ENCODE measurements at regions not wholly inside any gene's neighbourhood (a gene's known extent, or its start where the extent isn't known, plus 50 kb on each side); places are given as distances from the start of the nearest gene placed in this dataset.

DNA sequence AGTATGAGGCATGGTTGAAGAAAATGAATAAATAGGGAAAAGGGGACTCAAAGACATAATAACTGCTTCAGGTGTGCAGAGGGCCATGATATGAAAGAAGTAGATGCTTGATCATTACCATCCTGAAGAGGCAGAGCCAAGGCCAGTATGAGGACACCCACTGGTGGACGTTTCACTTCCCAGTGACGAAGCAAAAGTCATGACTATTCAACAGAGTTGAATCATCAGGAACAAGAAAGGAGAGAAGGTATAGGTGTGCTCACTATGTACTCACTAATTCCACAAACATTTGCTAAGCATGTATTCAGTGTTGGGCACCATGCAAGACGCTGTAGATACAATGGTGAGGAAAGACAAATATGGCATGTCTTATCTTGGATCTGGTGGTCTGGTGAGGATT, 319.2 kb upstream of the RUNX1 start:
- no peak overlapping the region for H3K4me3 ChIP-seq (ENCODE audit: low read depth, poor library complexity, severe bottlenecking)
- WGBS, 2 donors, result 88 to 90% methylated on average over 3 of the region's 3 CpGs
- no peak for DNase-seq (ENCODE audit: low spot score in 2 of 2)
- intact Hi-C loops (cut with DNase I; ENCODE audit: low total_unique reads), result no loop called here
- no peak for TF ChIP-seq POLR2A (IDR thresholded peaks at IDR 0.05)
- TF ChIP-seq, protein P1, sequence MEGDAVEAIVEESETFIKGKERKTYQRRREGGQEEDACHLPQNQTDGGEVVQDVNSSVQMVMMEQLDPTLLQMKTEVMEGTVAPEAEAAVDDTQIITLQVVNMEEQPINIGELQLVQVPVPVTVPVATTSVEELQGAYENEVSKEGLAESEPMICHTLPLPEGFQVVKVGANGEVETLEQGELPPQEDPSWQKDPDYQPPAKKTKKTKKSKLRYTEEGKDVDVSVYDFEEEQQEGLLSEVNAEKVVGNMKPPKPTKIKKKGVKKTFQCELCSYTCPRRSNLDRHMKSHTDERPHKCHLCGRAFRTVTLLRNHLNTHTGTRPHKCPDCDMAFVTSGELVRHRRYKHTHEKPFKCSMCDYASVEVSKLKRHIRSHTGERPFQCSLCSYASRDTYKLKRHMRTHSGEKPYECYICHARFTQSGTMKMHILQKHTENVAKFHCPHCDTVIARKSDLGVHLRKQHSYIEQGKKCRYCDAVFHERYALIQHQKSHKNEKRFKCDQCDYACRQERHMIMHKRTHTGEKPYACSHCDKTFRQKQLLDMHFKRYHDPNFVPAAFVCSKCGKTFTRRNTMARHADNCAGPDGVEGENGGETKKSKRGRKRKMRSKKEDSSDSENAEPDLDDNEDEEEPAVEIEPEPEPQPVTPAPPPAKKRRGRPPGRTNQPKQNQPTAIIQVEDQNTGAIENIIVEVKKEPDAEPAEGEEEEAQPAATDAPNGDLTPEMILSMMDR (IDR thresholded peaks at IDR 0.05), result no peak

GRCh38 chr21:35367553-35367952, 318.5 kb upstream of the RUNX1 start:
- intact Hi-C loops (cut with DNase I; ENCODE audit: low total_unique reads), result no loop called here
- H3K4me3 ChIP-seq (ENCODE audit: low read depth, poor library complexity, severe bottlenecking), result no peak overlapping the region
- no peak for DNase-seq (ENCODE audit: low spot score in 2 of 2)
- WGBS, 2 donors, result 64 to 78% methylated on average over 4 of the region's 4 CpGs
- TF ChIP-seq POLR2A (IDR thresholded peaks at IDR 0.05), result no peak
- TF ChIP-seq, protein P1 (IDR thresholded peaks at IDR 0.05), result no peak

GRCh38 chr21:35366394-35367080, 317.4 kb upstream of the RUNX1 start:
- intact Hi-C loops (cut with DNase I; ENCODE audit: low total_unique reads), result no loop called here
- DNase-seq (ENCODE audit: low spot score in 2 of 2), result peak in 1 of 2 donors; percentile 51
- no peak overlapping the region for H3K4me3 ChIP-seq (ENCODE audit: low read depth, poor library complexity, severe bottlenecking)
- 46 to 61% methylated on average over 5 of the region's 5 CpGs for WGBS, 2 donors
- no peak for TF ChIP-seq POLR2A (IDR thresholded peaks at IDR 0.05)
- TF ChIP-seq, protein P1 (IDR thresholded peaks at IDR 0.05), result no peak

- no peak overlapping the region for H3K4me3 ChIP-seq (ENCODE audit: low read depth, poor library complexity, severe bottlenecking)
- no peak for DNase-seq (ENCODE audit: low spot score in 2 of 2)
- 89 to 91% methylated on average over 6 of the region's 6 CpGs for WGBS, 2 donors
- TF ChIP-seq POLR2A (IDR thresholded peaks at IDR 0.05), result no peak
- TF ChIP-seq, protein P1 (IDR thresholded peaks at IDR 0.05), result no peak
- intact Hi-C loops (cut with DNase I; ENCODE audit: low total_unique reads), result no loop called here
These were observed 314.4 kb upstream of the RUNX1 start for GRCh38 chr21:35363458-35363857.

- H3K4me3 ChIP-seq (ENCODE audit: low read depth, poor library complexity, severe bottlenecking), result no peak overlapping the region
- no peak for DNase-seq (ENCODE audit: low spot score in 2 of 2)
- TF ChIP-seq, protein P1 (IDR thresholded peaks at IDR 0.05), result no peak
- no peak for TF ChIP-seq POLR2A (IDR thresholded peaks at IDR 0.05)
- intact Hi-C loops (cut with DNase I; ENCODE audit: low total_unique reads), result no loop called here
These were observed 312.9 kb upstream of the RUNX1 start for GRCh38 chr21:35361988-35362387.
